OCI-LY1 (cell line): ENCODE measurements at regions not wholly inside any gene's neighbourhood (a gene's known extent, or its start where the extent isn't known, plus 50 kb on each side); places are given as distances from the start of the nearest gene placed in this dataset.

Experiments used
- H2AFZ ChIP-seq: fragments of 200-600 bp; sonication (generic), shearing (Covaris generic); 2 replicates; pipeline ENCODE4 v1.6.0; 2014; ENCODE audit warnings: antibody characterized with exemption, mild to moderate bottlenecking, low read length
- H3F3A ChIP-seq: fragments of 200-600 bp; sonication (generic), shearing (Covaris generic); 2 replicates; pipeline ENCODE4 v1.6.0; 2014; ENCODE audit warnings: mild to moderate bottlenecking, antibody characterized with exemption, low read length, moderate library complexity; ENCODE audit not compliant: insufficient read depth
- H3K27ac ChIP-seq: fragments of 200-600 bp; sonication (generic); 2 replicates; pipeline ENCODE4 v1.5.1; 2014; ENCODE audit warnings: low read length, mixed run types, mild to moderate bottlenecking, low read depth; ENCODE audit not compliant: poor library complexity, severe bottlenecking
- H3K27me3 ChIP-seq: fragments of 200-600 bp; sonication (generic); 2 replicates; pipeline ENCODE4 v1.6.0; 2014; ENCODE audit warnings: antibody characterized with exemption, mild to moderate bottlenecking, low read length, moderate library complexity; ENCODE audit not compliant: insufficient read depth
- H3K36me3 ChIP-seq: fragments of 200-600 bp; sonication (generic); 2 replicates; pipeline ENCODE4 v1.6.1; 2014; ENCODE audit warnings: mild to moderate bottlenecking, antibody characterized with exemption, low read length, moderate library complexity, mixed read lengths; ENCODE audit not compliant: insufficient read depth
- H3K4me1 ChIP-seq: fragments of 200-600 bp; sonication (generic); 2 replicates; pipeline ENCODE4 v1.5.1; 2014; ENCODE audit warnings: mild to moderate bottlenecking, low read length, moderate library complexity; ENCODE audit not compliant: insufficient read depth, severe bottlenecking
- H3K4me2 ChIP-seq: fragments of 200-600 bp; sonication (generic), shearing (Covaris generic); 2 replicates; pipeline ENCODE4 v1.6.1; 2014; ENCODE audit warnings: low read length
- H3K4me3 ChIP-seq: fragments of 200-600 bp; sonication (generic); 2 replicates; pipeline ENCODE4 v1.5.1; 2014; ENCODE audit warnings: low read length, low read depth, mild to moderate bottlenecking, mixed read lengths; ENCODE audit not compliant: poor library complexity, severe bottlenecking
- H3K79me2 ChIP-seq: fragments of 200-600 bp; shearing (Covaris generic); 2 replicates; pipeline ENCODE4 v1.6.1; 2016; ENCODE audit warnings: mixed run types, low read length, mixed read lengths; ENCODE audit not compliant: insufficient read depth
- H3K9ac ChIP-seq: fragments of 200-600 bp; sonication (generic), shearing (Covaris generic); 2 replicates; pipeline ENCODE4 v1.6.1; 2014; ENCODE audit warnings: mild to moderate bottlenecking, low read length, mixed read lengths
- H3K9me2 ChIP-seq: fragments of 200-600 bp; sonication (generic), shearing (Covaris generic); 2 replicates; pipeline ENCODE4 v1.6.1; 2014; ENCODE audit warnings: low read depth, mild to moderate bottlenecking, low read length, mixed read lengths
- H3K9me3 ChIP-seq: fragments of 200-600 bp; shearing (Covaris generic); 2 replicates; pipeline ENCODE4 v1.6.1; 2014; ENCODE audit warnings: low read length, mixed read lengths
- H4K20me1 ChIP-seq: fragments of 200-600 bp; sonication (generic), shearing (Covaris generic); 2 replicates; pipeline ENCODE4 v1.6.0; 2016; ENCODE audit warnings: mild to moderate bottlenecking, low read length; ENCODE audit not compliant: insufficient read depth
- EZH2 ChIP-seq: fragments of 200-600 bp; sonication (generic), shearing (Covaris generic); IDR thresholded peaks from 2 replicates; pipeline ENCODE4 v1.8.0; 2017; ENCODE audit warnings: borderline replicate concordance, mixed run types, mild to moderate bottlenecking, antibody characterized with exemption, low read length, moderate library complexity, mixed read lengths
- TF ChIP-seq, protein P1 (sequence below): fragments of 200-600 bp; sonication (generic), shearing (Covaris generic); IDR thresholded peaks from 2 replicates; pipeline ENCODE4 v1.5.1; 2017; ENCODE audit warnings: mild to moderate bottlenecking, antibody characterized with exemption, low read length, moderate library complexity, mixed read lengths

DNA sequence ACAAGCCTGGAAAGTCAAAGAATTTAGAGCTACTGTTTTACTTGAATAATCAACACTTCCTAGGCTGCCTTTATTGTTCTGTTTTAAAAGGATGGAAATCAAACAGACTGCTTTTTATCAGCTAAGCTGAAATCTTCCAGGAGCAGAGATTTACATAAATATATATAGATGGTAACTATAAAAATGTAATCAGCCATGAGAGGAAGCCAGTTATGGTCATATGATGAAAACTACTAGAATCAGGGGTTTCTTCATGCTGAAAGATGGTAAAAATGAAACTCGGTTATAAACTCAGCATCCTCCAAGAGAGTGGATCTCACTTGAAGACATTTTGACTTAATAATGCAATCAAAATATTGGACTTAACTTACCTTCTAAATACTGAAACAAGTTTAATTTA is 413.0 kb downstream of the GXYLT1 start:
- Histone ChIP-seq H3K9me3 (no peaks in the 10 kb centered on the region), H3K9me2 (no peaks in the 10 kb centered on the region), H3K79me2 (no peaks in the 10 kb centered on the region), H3K4me1 (peaks cover 9% of the 10 kb centered on the region), H3K4me2 (no peak overlapping the region), H3K4me3 (no peak overlapping the region), H3K27ac (no peak overlapping the region), H4K20me1 (no peaks in the 10 kb centered on the region), H3K9ac (no peak overlapping the region), H3K36me3 (no peaks in the 10 kb centered on the region), H3F3A (no peaks in the 10 kb centered on the region), H3K27me3 (no peaks in the 10 kb centered on the region), H2AFZ (no peak overlapping the region)
- TF ChIP-seq, protein P1, sequence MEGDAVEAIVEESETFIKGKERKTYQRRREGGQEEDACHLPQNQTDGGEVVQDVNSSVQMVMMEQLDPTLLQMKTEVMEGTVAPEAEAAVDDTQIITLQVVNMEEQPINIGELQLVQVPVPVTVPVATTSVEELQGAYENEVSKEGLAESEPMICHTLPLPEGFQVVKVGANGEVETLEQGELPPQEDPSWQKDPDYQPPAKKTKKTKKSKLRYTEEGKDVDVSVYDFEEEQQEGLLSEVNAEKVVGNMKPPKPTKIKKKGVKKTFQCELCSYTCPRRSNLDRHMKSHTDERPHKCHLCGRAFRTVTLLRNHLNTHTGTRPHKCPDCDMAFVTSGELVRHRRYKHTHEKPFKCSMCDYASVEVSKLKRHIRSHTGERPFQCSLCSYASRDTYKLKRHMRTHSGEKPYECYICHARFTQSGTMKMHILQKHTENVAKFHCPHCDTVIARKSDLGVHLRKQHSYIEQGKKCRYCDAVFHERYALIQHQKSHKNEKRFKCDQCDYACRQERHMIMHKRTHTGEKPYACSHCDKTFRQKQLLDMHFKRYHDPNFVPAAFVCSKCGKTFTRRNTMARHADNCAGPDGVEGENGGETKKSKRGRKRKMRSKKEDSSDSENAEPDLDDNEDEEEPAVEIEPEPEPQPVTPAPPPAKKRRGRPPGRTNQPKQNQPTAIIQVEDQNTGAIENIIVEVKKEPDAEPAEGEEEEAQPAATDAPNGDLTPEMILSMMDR, result no peak
- no peak for TF ChIP-seq EZH2

- Histone ChIP-seq H3K4me3 (no peak overlapping the region), H3K27ac (no peak overlapping the region), H3K9me3 (no peaks in the 10 kb centered on the region), H2AFZ (no peak overlapping the region), H3K9ac (no peak overlapping the region), H3K27me3 (no peaks in the 10 kb centered on the region), H4K20me1 (no peaks in the 10 kb centered on the region), H3K9me2 (no peaks in the 10 kb centered on the region), H3K79me2 (no peaks in the 10 kb centered on the region), H3F3A (no peaks in the 10 kb centered on the region), H3K36me3 (no peaks in the 10 kb centered on the region), H3K4me1 (peaks cover 9% of the 10 kb centered on the region), H3K4me2 (no peak overlapping the region)
- TF ChIP-seq, protein P1, result no peak
- no peak for TF ChIP-seq EZH2
These were observed 413.6 kb downstream of the GXYLT1 start for GRCh38 chr12:41731061-41731460.

- H3K9ac ChIP-seq, result no peak overlapping the region
- no peak for TF ChIP-seq EZH2
- TF ChIP-seq, protein P1, result no peak
- no peaks in the 10 kb centered on the region for H3K9me3 ChIP-seq
- no peaks in the 10 kb centered on the region for H3K36me3 ChIP-seq
- H2AFZ ChIP-seq, result no peak overlapping the region
- no peaks in the 10 kb centered on the region for H4K20me1 ChIP-seq
- H3K9me2 ChIP-seq, result no peaks in the 10 kb centered on the region
- H3K79me2 ChIP-seq, result no peaks in the 10 kb centered on the region
- H3K27me3 ChIP-seq, result no peaks in the 10 kb centered on the region
- no peak overlapping the region for H3K4me3 ChIP-seq
- H3K4me2 ChIP-seq, result no peak overlapping the region
- H3K27ac ChIP-seq, result no peak overlapping the region
- no peaks in the 10 kb centered on the region for H3F3A ChIP-seq
- H3K4me1 ChIP-seq, result no peaks in the 10 kb centered on the region
These were observed 420.5 kb downstream of the GXYLT1 start for GRCh38 chr12:41724216-41724615.
